MM.1S (cell line): ENCODE measurements at regions not wholly inside any gene's neighbourhood (a gene's known extent, or its start where the extent isn't known, plus 50 kb on each side); places are given as distances from the start of the nearest gene placed in this dataset.

Source experiments
- CTCF ChIP-seq: fragments of 300-600 bp; sonication (generic); IDR thresholded peaks from 2 replicates; pipeline ENCODE4 v1.5.1; 2016; ENCODE audit warnings: antibody characterized with exemption, low read length, mixed read lengths
- EZH2 ChIP-seq: fragments of 300-600 bp; sonication (generic); optimal IDR thresholded peaks from 2 replicates; pipeline ENCODE3; 2017; ENCODE audit warnings: low read depth, mild to moderate bottlenecking, antibody characterized with exemption, low read length, mixed read lengths
- EZH2phosphoT487 ChIP-seq: fragments of 300-600 bp; sonication (generic); IDR thresholded peaks from 2 replicates; pipeline ENCODE4 v1.6.1; 2018; ENCODE audit warnings: antibody characterized with exemption, low read length

- TF ChIP-seq CTCF (no peak), EZH2 (no peak), EZH2phosphoT487 (no peak)
Observed at GRCh38 chr17:54085020-54085419, 262.3 kb downstream of the KIF2B start.
